Panc1 (cell line): ENCODE measurements at regions not wholly inside any gene's neighbourhood (a gene's known extent, or its start where the extent isn't known, plus 50 kb on each side); places are given as distances from the start of the nearest gene placed in this dataset.

ENCODE experiments used
- ATAC-seq: fragments of 200-7000 bp; cut with Tn5 transposase; 2 replicates; pipeline ENCODE4 v1.9.1; 2020; ENCODE audit warnings: mild to moderate bottlenecking, moderate library complexity
- BruUV-seq: library from RNA; stranded (reverse); fragments of 400-500 nt; replicated peaks from 2 replicates; lab custom pipeline; 2021; lab: Mats Ljungman, UMichigan
- CTCF ChIA-PET: fragments of 300-600 bp; sonication (Branson Sonifier 250); formaldehyde crosslinking; loops from one replicate; lab custom pipeline; 2022; ENCODE audit warnings: antibody characterized with exemption; lab: Charles Lee
- POLR2A ChIA-PET: fragments of 300-600 bp; sonication (Branson Sonifier 250); formaldehyde crosslinking; loops from one replicate; lab custom pipeline; 2022; ENCODE audit warnings: antibody characterized with exemption; lab: Charles Lee
- DNase-seq: peaks from one replicate; pipeline ENCODE4 v3.0.0-alpha.2; 2010; ENCODE audit warnings: low read depth, low spot score
- H3K27ac ChIP-seq: 2 replicates; pipeline ENCODE4 v1.5.1; 2011; ENCODE audit warnings: mild to moderate bottlenecking, low read length, inconsistent platforms
- H3K27me3 ChIP-seq: fragments of 200-500 bp; sonication (Bioruptor generic); 2 replicates; pipeline ENCODE4 v1.6.0; 2014; ENCODE audit warnings: low read length, inconsistent platforms; ENCODE audit not compliant: control insufficient read depth, insufficient read depth
- H3K36me3 ChIP-seq: fragments of 200-500 bp; sonication (Bioruptor generic); 2 replicates; pipeline ENCODE4 v1.5.1; 2014; ENCODE audit warnings: inconsistent platforms, mild to moderate bottlenecking, low read length, moderate library complexity; ENCODE audit not compliant: control insufficient read depth, insufficient read depth
- H3K4me1 ChIP-seq: 2 replicates; pipeline ENCODE4 v1.5.1; 2011; ENCODE audit warnings: inconsistent platforms, mild to moderate bottlenecking, low read length, moderate library complexity; ENCODE audit not compliant: control insufficient read depth, insufficient read depth
- H3K4me3 ChIP-seq, 2 experiments: 2 replicates each; pipeline ENCODE4 v1.5.1; 2011 to 2012; ENCODE audit warnings: low read depth in 2 of 2, low read length in 2 of 2, mild to moderate bottlenecking in 2 of 2, inconsistent platforms in 1 of 2, moderate library complexity in 1 of 2
- H3K9me3 ChIP-seq: fragments of 200-500 bp; sonication (Bioruptor generic); 2 replicates; pipeline ENCODE4 v1.5.1; 2014; ENCODE audit warnings: low read depth, mild to moderate bottlenecking, inconsistent platforms, low read length, moderate library complexity; ENCODE audit not compliant: control insufficient read depth, insufficient read depth
- CTCF ChIP-seq: fragments of 450-650 bp; IDR thresholded peaks from 2 replicates; pipeline ENCODE4 v1.5.1; 2017; ENCODE audit warnings: mild to moderate bottlenecking
- POLR2AphosphoS5 ChIP-seq: IDR thresholded peaks from 2 replicates; pipeline ENCODE4 v1.6.1; 2012; ENCODE audit warnings: mild to moderate bottlenecking, low read depth, low read length, moderate library complexity
- REST ChIP-seq, 2 experiments: IDR thresholded peaks; 2 replicates each; pipeline ENCODE4 v1.6.1; 2011 to 2012; ENCODE audit warnings: low read depth in 2 of 2, control low read depth in 1 of 2, low read length in 1 of 2, mild to moderate bottlenecking in 1 of 2, moderate library complexity in 1 of 2; ENCODE audit not compliant: insufficient read depth in 1 of 2
- SIN3A ChIP-seq: IDR thresholded peaks from 2 replicates; pipeline ENCODE4 v1.6.1; 2012; ENCODE audit warnings: low read depth, mild to moderate bottlenecking, low read length, moderate library complexity, borderline replicate concordance; ENCODE audit not compliant: insufficient read depth
- TCF7L2 ChIP-seq: IDR thresholded peaks from 2 replicates; pipeline ENCODE4 v1.6.1; 2011; ENCODE audit warnings: mild to moderate bottlenecking, low read depth, low read length, inconsistent platforms
- in situ Hi-C: cut with HindIII; loops from 2 replicates; pipeline ENCODE4 v1.10.0; 2016; ENCODE audit warnings: low sequenced_read_pairs, low pct_unique_long_range_greater_than_20kb
- intact Hi-C: fragments of 100-400 bp; cut with micrococcal nuclease; formaldehyde crosslinking; loops from one replicate; pipeline ENCODE4 v1.10.0; 2022; ENCODE audit not compliant: unreplicated experiment

- ChIA-PET POLR2A (no interaction called here), CTCF (no interaction called here)
- Histone ChIP-seq H3K4me3 (no peak overlapping the region), H3K27me3 (peaks cover 15% of the 10 kb centered on the region), H3K4me1 (no peaks in the 10 kb centered on the region), H3K9me3 (no peaks in the 10 kb centered on the region), H3K36me3 (no peaks in the 10 kb centered on the region), H3K27ac (no peak overlapping the region)
- intact Hi-C loops (no loop called here), in situ Hi-C loops (no loop called here)
- DNase-seq: no peak
- no TSS peak for BruUV-seq
- ATAC-seq: 0 out of 2 replicates have a peak, but pooled peaks have one; percentile 8
- TF ChIP-seq SIN3A (no peak), CTCF (no peak), TCF7L2 (no peak), REST (IDR thresholded peaks at IDR 0.05; ENCODE audit: insufficient read depth in 1 of 2, low read depth in 2 of 2, low read length in 1 of 2) (no peak), POLR2AphosphoS5 (no peak)
Measured at GRCh38 chr18:77377813-77378212, 128.2 kb downstream of the GALR1 start.

GRCh38 chr18:77379976-77380509, 130.4 kb downstream of the GALR1 start:
- no TSS peak for BruUV-seq

More at GRCh38 chr18:77379976-77380509, 130.4 kb downstream of the GALR1 start:
- DNase-seq (no peak), ATAC-seq (no peak)
- POLR2A ChIA-PET: no interaction called here
- H3K36me3 ChIP-seq: no peaks in the 10 kb centered on the region
- intact Hi-C loops (no loop called here), in situ Hi-C loops (no loop called here)
- no peak overlapping the region for H3K4me3 ChIP-seq
- CTCF ChIA-PET: no interaction called here
- H3K4me1 ChIP-seq: no peaks in the 10 kb centered on the region
- H3K27me3 ChIP-seq: peaks cover 17% of the 10 kb centered on the region
- TF ChIP-seq CTCF (no peak), TCF7L2 (no peak), POLR2AphosphoS5 (no peak), SIN3A (no peak), REST (IDR thresholded peaks at IDR 0.05; ENCODE audit: insufficient read depth in 1 of 2, low read depth in 2 of 2, low read length in 1 of 2) (no peak)
- no peaks in the 10 kb centered on the region for H3K9me3 ChIP-seq
- H3K27ac ChIP-seq: no peak overlapping the region
